SHP77 treated with DMSO at 0.1 percent for 48 hours (cell line): ENCODE measurements at regions not wholly inside any gene's neighbourhood (a gene's known extent, or its start where the extent isn't known, plus 50 kb on each side); places are given as distances from the start of the nearest gene placed in this dataset.

Experiments
- DNase-seq: peaks from one replicate; lab custom pipeline; 2025; lab: John Stamatoyannopoulos, UW

DNA sequence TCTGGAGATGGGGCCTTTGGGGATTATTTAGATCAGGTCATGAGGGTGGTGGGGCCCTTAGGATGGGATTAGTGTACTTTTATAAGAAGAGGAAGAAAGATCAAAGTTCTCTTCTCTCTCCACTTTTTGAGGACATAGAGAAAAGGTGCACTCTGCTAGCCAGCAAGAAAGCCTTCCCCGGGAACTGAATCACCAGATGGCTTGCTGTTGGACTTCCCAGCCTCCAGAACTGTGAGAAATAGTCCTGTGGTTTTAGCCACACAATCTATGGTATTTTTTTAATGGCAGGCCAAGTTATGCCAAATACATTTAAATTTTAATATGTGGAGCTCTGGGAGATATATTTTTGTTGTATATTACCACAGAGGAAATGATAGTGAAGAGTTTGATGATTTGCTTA, 385.8 kb downstream of the KLF12 start:
- no peak for DNase-seq

DNA sequence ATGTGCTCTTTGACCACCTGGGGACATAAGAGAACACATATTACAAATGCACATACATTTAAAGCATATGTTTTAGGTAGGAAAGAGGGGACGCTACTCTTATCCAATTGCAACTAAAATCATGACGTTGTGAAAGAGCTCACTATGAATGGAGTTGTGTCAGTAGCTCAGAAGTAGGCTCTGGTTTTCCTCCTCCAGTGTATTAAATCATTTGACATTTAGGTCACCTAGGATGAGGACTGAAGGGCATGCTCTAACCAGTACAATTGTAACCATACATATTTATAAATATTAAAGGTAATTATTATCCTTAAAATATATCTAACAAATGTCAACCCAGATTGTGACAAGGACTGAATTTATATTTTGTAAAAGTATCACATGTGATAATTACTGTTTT, 389.0 kb downstream of the KLF12 start:
- no peak for DNase-seq

DNA sequence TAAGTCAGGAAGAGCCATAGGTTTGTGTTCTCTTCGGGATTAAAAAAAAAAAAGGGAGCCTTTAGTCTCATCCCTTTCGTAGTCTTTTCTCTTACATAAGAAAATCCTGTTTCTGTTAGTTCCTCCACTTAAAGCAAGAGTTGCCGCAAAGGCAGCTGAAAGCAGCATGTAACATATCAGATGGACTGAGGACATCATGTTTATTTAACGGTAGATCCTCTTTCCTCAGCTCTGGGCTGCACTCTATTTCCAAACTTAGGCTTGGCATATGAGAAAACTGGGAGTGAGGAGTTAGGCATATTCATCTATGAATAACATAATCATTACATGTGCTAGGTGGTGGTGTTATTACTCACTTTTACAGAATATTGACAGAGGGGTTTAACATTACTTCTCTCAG, 391.2 kb downstream of the KLF12 start:
- DNase-seq: no peak

DNA sequence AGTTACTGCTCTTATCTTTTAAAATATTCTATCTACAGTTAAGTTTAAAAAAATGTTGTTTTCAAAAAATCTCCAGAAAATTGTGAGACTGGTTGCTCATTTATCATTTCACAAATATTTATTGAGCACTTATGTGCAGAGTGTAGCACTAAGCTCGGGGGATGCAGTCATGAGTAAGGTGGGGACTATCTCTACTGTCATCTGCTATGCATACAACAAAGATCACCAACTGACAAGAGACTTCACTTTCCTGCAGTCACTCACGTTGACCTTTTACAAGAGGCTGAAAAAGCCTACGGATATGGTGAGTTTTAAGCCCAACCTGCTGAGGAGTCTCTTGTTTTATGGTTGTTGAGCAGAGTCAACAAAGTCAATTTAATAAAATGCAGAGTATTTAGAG, 392.5 kb downstream of the KLF12 start:
- DNase-seq: no peak

DNA sequence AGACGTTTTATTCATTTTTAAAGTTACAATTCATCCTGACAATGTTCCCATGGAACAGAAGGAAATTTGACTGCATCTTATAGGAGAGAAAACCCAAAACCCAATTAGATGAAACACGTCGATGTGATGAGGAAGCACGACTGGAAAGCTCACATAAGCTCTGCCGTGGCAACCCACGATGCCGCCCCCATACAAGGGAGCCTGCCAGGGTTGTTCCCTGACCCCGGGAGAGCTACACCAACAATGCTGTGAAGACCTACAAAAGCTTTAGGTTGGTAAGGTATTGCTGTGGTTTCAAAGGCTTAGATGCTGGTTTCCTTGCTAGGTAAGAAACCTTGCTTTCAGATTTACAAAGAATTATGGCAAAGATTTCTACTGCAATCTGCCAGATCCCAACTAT, 393.1 kb downstream of the KLF12 start:
- DNase-seq: no peak

DNA sequence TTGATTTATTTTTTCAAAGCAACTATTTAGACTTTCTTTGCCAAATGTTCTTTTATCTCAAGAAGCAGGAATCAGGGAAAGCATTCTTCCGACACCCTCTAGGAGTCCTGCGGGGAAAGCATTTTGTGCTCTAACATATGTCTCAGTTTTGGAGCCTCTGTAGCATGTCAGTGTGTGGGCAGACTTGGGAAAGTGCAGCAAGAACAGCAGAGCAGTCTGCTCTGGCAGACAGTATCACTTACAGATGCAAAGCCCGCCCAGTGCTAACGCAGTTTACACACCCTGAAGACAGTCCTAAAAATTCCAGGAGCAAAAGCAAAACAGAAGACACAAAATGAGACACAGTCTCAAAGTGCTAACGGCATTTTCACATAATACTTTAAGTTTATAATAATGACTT, 393.5 kb downstream of the KLF12 start:
- no peak for DNase-seq

DNA sequence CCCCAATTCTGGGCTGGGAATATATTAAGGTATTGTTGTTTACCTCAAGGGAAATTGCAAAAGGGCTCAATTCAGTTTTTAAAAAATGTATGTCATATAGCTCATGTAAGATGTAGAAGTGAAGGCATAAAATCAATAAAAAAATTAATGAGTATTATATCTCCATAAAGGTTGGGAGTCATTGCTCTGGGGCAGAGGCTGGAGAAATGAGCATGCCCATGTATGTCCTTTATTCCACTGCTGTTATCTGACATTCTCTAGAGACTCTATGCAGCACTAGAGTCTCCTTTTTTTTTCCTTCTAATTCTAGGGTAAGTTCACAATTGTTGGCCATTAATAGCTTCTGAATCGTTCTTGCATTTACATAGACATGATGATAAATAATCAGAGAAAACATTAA, 394.8 kb downstream of the KLF12 start:
- DNase-seq: no peak

DNA sequence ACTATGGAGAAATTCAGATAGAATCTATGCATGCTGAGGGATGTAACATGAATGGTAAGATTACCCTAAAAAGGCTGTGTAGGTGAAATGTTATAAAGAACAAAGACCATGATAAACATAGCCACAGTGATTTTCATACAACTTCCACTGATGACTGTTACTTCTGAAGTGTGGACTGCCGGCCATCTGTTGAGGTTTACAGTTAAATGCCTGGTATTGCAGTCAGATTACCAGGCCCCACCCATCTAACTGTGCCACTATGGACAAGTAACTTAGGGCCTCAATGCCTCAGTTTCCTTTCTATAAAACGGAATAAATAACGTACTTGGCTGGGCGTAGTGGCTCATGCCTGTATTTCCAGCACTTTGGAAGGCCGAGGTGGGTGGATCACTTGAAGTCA, 395.6 kb downstream of the KLF12 start:
- no peak for DNase-seq

DNA sequence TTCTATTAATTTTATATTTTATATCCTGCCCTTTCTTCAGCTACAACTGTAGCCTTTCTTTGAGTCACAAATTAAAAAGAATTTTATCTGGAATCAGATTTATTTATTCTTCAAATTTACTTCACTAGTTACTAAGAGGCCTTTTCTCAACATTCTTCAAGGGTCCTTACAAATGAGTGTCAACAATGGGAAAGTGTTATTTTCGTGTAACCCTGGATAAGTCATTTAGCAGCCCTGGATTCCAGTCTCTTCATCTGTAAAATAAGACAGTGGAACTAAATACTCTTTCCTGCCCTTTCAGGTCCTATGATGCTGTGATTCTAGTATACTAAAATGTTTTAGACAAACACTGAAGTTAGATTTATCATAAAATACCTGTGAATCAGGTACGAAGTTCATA, 397.0 kb downstream of the KLF12 start:
- DNase-seq: no peak

DNA sequence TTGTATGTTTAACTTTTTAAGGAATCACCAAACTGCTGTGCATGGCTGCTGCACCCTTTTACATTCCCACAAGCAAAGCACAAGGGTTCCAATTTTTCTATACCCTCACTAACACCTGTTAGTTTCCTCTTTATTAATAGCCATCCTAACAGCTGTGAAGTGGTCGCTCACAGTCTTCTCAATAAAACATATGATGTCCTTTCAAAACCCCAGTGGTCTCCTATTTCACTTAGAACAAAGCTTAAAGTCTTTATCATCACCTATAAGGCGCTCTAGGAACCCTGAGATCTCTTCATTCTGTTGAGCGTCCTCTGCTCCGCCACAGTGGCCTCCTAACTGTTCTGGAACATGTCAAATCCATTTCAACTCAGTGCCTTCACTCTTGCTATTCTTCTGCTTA, 400.5 kb downstream of the KLF12 start:
- no peak for DNase-seq

DNA sequence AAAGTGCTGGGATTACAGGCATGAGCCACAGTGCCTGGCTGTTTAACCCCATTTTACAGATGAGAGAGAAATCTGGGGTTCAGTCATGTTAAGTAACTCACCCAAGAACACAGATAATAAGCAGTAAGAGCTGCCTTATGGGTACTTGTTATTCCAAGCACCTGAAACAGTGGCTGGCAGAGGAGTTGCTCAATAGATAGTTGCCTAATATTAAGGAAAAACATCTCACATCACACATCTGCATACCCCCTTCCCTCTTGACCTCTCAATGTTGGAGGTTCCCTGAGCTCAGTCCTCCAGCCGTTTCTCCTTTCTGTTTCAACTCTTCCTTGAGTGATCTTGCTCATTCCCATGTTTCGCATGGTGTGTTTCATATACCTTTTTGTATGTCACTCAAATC, 401.9 kb downstream of the KLF12 start:
- no peak for DNase-seq

DNA sequence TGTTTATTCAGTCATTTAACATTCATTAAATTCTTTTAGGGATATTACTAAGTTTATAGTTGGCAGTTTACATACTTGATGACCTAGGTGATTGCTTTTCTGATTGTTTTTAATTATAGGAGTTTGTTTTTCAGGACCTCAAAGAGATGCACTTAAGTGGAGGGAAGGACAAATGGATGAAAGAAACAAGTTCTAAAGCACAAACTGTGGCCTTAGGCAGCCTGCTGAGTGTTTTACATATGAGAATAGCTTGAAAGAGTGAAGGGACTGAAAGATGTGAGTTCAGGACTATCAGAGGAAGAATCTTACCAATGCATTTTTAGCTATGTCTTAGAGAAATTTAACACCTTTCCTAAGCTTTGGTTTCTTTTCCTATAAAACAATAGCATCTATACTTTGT, 402.6 kb downstream of the KLF12 start:
- no peak for DNase-seq

DNA sequence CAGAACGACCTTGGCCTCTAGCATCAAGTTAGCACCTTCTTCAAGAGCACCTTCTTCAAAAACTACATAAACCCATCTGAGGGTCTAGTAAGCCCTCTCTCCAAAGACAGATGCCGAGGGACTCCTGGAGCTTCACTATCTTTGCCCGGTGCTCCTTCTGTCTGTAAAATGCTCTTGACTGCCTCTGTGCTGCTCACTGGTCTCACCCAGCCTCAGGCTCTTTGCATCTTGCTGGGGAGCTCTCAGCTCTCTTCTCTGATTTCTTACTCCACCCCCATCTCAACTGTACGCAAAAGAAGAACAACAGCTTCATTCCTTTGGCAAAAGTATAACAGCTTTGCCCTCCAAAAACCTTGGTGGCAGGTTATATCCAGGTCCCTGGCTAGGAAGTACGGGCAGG, 404.2 kb downstream of the KLF12 start:
- no peak for DNase-seq

DNA sequence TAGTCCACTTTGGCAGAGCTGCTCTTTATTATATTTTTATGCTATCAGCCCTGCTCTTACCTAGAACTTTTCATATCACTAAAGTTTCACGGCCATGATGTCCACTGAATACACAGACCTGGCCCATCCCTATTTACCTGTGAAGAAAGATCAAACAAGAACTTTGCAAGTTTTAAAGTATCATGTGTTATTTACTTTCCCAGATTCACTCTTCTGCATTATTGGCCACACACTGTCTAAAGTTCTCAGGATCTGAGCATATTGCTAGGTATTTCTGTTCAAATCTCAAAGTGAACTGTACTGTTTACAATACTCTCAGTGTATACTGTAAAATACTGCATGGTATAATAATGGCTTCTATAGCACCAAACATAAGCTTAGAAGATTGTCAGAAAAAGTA, 405.2 kb downstream of the KLF12 start:
- DNase-seq: no peak

DNA sequence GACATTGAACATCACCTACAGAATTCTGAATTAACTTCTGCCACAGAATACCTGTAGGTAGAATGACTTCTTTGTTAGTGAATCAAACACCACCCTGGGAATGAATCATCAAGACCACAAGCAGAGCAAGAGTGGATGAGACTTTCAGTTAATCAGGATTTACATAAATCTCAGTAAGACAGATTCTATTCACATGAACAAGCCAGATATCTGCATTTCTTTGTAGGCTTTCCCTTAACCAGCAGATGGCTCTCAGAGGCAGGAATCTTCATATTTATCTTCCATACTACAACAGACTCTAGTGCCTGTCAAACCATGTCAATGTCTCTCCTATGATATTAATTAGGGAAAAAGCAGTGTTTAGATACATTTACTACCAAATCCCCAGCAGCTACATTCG, 412.1 kb downstream of the KLF12 start:
- DNase-seq: no peak

DNA sequence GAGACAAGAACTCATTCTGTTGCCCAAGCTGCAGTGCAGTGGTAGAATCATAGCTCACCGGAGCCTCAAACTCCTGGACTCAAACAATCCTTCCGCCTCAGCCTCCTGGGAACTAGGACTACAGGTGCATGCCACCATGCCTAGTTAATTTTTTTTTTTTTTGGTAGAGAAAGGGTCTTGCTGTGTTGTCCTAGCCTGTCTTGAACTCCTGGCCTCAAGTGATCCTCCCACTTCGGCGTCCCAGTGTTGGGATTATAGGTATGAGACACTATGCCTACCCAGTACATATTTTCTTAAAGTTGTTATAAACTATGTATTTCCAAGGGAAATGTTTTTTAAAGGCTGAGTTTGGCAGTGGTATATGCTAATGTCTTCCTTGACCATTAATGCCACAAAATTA, 412.6 kb downstream of the KLF12 start:
- no peak for DNase-seq

DNA sequence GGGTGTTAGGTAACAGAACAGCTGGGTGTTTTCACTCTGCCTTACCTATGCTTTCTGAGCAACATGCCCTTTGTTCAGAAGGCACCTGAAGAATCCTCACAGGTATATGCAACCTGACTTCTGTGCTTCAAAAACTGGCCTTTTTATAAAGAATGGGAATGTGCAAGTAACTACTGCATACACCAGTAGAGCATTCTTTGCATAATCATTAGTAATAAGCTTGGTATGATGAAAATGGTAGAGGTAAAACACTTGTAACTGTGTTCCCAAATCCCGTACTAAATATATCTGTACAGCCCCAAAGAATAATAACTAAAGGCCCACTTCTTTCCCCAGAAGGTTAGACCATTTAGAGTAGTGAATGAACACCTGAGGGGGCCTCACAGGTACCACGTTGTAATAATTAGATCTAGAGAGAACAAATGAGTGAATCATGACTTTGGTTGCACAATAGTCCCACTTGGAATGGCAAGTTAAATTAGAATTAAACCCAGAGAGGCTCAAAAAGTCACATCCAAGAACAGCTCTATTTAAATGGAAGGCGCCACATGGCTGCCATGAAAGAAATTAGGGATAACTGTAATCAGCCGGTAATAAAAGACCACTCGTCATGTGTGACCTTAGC, 413.9 kb downstream of the KLF12 start:
- no peak for DNase-seq

DNA sequence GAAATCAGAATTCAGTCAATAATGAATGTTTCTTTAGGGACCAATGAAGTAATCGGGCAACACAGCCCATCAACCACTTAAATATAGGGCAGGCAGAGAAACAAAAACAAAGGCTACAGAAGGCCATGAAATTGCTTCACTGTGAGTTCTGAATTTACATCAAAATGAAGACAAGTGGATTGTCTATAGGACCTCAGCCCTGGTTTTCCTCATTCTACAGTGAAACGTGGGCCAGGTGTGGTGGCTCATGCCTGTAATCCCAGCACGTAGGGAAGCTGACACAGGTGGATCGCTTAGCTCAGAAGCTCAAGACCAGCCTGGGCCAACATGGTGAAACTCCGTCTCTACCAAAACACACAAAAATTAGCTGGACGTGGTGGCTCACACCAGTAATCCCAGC, 416.0 kb downstream of the KLF12 start:
- no peak for DNase-seq

DNA sequence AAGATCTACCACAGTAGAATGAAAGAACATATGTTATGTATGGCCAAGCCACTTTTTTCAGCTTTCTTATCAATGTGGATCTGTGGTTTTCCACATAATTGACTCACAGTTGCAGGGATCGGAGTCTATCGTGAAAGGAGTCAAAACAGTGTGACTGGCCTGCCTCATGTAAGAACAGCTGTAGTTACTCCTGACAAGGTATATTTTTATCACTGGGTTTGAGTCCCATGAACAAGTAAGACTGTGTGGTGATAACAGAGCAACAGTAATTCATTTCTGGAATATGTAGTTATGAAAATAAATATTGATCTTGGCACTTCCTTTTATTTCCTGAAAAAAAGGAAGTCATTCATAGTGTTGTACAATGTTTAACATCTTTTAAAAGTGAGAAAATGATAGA, 416.6 kb downstream of the KLF12 start:
- DNase-seq: no peak

DNA sequence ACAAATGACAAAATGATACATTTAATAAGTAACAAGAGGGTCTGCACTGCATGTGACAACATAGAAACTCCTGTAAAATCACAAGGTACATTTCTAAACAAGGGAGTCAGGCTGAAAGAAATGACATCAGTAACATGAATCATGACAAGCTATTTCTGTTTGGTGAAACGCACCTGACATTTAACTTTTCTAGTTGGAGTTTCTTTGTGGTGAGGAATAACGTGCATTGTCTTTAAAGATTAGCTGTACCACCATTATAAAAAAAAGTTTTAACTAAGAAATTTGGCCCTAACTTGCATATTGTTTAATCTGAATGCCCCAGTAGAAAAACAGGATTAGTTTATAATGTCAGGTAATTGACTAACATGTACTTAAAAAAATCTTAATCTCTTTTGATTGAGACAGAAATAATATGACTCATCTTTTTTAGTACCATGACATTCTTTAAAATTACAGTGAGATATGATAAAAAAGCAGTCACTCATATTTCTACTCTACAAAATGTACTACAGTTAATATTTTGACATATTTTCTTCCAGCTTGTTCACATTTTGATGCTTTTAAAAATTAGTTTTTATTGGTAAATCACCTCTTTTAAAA, 418.2 kb downstream of the KLF12 start:
- no peak for DNase-seq

DNA sequence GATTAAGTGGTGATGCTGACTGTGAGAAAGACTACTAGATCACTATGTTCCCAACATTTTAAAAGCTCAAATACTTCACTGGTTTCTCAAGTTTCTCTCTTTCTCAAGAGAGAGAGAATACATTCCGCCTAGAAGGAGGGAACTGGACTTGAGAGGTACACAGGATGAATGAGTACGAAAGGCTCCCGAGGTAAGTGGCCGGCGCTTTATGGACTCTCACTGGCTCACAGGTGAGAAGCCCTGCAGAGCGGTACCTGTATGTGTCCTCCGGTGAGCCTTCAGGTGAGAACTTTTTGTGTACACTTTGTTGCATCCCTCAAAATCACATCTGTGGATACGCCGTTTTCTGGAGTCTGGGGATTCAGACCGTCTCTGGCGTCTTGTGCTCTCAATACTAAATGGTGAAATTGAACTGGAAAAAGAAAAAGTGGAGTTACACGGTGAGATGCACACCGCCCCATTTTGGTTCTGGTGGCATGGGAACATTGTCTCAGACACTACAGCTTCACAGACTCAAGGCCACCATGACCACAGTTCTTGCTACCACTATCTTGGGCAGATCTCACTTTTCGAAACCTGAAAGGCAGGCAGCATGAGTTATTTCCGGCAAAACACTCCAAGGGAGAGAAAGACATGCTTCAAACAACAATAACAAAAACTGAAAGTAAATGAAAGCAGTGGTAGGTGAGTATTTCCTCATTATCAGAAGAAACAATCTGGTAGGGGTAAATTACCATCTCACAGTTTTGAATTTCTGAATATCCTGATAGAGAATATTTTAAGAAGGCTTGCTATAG, 418.9 kb downstream of the KLF12 start:
- no peak for DNase-seq

DNA sequence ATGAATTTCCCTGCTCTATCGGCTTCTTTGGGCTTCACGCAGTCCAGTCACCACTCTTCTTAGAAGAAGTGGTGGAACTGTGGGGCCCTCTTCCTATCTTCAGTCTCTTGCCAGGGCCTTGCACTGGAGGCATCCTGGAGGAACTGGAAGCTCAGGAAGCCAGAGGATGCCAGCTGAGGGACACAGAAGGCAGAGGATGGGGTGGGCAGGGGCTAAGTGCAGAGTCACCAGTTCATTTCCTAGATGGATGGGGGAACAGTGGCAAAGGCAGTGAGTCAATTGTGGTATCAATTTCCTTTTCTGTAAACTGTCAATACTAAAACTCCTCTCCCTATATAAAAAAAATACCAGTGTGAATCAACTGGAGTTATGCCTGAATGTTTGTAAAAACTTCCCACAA, 419.7 kb downstream of the KLF12 start:
- no peak for DNase-seq

DNA sequence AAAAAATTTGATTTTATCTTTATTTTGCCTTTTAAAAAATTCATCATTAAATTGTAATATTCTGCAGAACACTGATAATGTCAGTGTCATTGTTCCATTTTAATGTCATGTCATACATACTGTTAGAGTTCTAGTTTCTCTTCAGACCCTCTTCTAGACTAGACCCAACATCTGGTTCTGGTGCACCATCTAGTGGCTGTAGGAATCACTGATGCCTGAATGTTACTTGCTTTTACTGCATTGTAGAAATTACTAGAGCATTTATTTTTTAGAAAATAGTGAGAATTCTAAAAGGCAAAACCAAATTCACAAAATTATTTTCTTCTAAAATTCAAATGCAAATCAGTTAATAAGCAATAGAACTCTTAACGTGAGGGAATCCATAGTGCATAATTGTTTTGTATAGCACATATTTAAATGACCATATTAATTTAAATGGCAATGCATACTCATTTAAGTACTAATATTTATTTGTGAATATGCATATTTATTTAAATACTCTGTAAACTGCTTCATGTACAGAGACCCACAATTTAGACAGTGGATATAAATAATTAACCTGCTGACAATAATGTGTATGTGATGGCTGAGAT, 425.7 kb downstream of the KLF12 start:
- DNase-seq: peak; percentile 13
